Endothelial cell (in vitro differentiated cells): ENCODE measurements at regions not wholly inside any gene's neighbourhood (a gene's known extent, or its start where the extent isn't known, plus 50 kb on each side); places are given as distances from the start of the nearest gene placed in this dataset.

Source experiments
- DNase-seq: peaks from one replicate; pipeline ENCODE4 v3.0.0; 2021; ENCODE audit warnings: low spot score
- H3K27ac Mint-ChIP-seq: one replicate; pipeline ENCODE4 v1.8.0; 2021; ENCODE audit warnings: mixed read lengths, inconsistent platforms; ENCODE audit not compliant: unreplicated experiment
- H3K27me3 Mint-ChIP-seq: one replicate; pipeline ENCODE4 v1.8.0; 2021; ENCODE audit warnings: mild to moderate bottlenecking, moderate library complexity, mixed read lengths, inconsistent platforms; ENCODE audit not compliant: unreplicated experiment
- H3K36me3 Mint-ChIP-seq: one replicate; pipeline ENCODE4 v1.8.0; 2021; ENCODE audit warnings: mild to moderate bottlenecking, low read depth, mixed read lengths, inconsistent platforms; ENCODE audit not compliant: unreplicated experiment
- H3K4me1 Mint-ChIP-seq: one replicate; pipeline ENCODE4 v1.8.0; 2021; ENCODE audit warnings: mild to moderate bottlenecking, mixed read lengths, inconsistent platforms; ENCODE audit not compliant: unreplicated experiment
- H3K4me3 Mint-ChIP-seq: one replicate; pipeline ENCODE4 v1.8.0; 2021; ENCODE audit warnings: mild to moderate bottlenecking, mixed read lengths, inconsistent platforms; ENCODE audit not compliant: unreplicated experiment
- H3K9me3 Mint-ChIP-seq: one replicate; pipeline ENCODE4 v1.8.0; 2021; ENCODE audit warnings: mixed read lengths, inconsistent platforms; ENCODE audit not compliant: unreplicated experiment
- TF ChIP-seq, protein P1 (sequence below): fragments of 200-600 bp; sonication (generic); IDR thresholded peaks from one replicate; pipeline ENCODE4 v1.5.0; 2021; ENCODE audit warnings: antibody characterized with exemption; ENCODE audit not compliant: unreplicated experiment

DNA sequence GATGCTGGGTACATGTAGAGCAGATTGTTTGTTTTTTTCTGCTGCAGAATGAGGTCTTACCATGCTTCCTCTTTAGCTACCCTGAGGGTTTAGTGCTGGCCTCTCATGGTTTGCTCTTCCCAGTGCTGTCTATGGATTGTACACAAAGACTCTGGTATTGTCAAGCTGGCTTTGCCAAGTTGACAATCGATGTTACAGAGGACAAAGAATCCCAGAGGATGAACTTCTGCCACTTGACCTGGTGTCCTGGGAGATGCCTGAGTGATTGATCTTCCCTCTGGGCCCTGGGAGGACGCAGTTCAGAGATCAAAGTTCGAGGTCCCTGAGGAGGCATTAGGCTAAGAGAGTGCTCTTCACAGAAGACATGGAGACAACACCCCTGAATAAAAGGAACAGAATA lies 865.4 kb downstream of the CCSER2 start:
- Mint-ChIP-seq H3K4me3 (no peak overlapping the region), H3K4me1 (no peaks in the 10 kb centered on the region), H3K36me3 (peaks cover 3% of the 10 kb centered on the region), H3K27ac (no peak overlapping the region), H3K27me3 (peaks cover 3% of the 10 kb centered on the region), H3K9me3 (peaks cover 11% of the 10 kb centered on the region)
- DNase-seq: no peak
- TF ChIP-seq, protein P1, sequence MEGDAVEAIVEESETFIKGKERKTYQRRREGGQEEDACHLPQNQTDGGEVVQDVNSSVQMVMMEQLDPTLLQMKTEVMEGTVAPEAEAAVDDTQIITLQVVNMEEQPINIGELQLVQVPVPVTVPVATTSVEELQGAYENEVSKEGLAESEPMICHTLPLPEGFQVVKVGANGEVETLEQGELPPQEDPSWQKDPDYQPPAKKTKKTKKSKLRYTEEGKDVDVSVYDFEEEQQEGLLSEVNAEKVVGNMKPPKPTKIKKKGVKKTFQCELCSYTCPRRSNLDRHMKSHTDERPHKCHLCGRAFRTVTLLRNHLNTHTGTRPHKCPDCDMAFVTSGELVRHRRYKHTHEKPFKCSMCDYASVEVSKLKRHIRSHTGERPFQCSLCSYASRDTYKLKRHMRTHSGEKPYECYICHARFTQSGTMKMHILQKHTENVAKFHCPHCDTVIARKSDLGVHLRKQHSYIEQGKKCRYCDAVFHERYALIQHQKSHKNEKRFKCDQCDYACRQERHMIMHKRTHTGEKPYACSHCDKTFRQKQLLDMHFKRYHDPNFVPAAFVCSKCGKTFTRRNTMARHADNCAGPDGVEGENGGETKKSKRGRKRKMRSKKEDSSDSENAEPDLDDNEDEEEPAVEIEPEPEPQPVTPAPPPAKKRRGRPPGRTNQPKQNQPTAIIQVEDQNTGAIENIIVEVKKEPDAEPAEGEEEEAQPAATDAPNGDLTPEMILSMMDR: no peak

DNA sequence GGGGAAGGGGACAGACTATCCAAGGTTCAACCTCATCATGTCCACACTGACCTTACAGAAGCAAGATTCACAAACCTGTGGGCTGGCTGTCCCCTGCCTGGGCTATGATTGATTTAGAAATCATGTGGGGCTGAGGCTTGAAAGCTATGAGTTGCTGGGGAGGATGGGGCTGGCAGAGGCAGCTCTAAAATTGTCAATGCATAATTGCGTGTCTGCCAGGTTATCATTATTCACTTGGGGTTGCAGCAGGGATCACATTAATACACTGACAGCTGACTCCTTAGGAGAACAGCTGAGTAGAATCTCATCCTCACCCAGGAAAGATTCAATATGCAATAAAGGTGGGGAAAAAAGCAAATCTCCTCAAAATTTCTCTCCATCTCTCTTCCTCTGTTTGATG lies 866.3 kb downstream of the CCSER2 start:
- peaks cover 11% of the 10 kb centered on the region for H3K9me3 Mint-ChIP-seq
- DNase-seq: no peak
- H3K36me3 Mint-ChIP-seq: no peaks in the 10 kb centered on the region
- H3K4me3 Mint-ChIP-seq: no peak overlapping the region
- TF ChIP-seq, protein P1: no peak
- H3K27ac Mint-ChIP-seq: no peak overlapping the region
- no peaks in the 10 kb centered on the region for H3K4me1 Mint-ChIP-seq
- H3K27me3 Mint-ChIP-seq: peaks cover 4% of the 10 kb centered on the region

DNA sequence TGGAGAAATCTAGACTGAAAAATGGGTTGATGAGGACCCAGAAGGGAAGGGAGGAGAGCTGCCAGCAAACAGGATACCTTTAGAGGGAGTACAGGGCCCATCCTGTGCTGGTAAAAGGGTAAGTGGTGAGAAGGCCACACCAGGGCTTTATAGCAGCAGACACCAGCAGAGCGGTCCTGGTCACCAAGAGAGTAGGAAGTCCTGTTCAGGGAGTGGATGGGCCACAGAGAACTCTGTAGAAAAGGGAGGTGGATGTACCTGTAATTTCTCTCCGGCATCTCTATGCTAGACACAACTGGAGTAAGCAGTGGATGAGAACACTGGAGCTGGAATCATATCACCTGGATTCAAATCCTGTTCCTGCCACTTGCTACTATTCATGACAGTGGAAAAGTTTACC lies 867.2 kb downstream of the CCSER2 start:
- Mint-ChIP-seq H3K4me3 (no peak overlapping the region), H3K27me3 (peaks cover 4% of the 10 kb centered on the region), H3K9me3 (peaks cover 11% of the 10 kb centered on the region), H3K27ac (no peak overlapping the region), H3K4me1 (no peaks in the 10 kb centered on the region), H3K36me3 (no peaks in the 10 kb centered on the region)
- no peak for DNase-seq
- TF ChIP-seq, protein P1: no peak

DNA sequence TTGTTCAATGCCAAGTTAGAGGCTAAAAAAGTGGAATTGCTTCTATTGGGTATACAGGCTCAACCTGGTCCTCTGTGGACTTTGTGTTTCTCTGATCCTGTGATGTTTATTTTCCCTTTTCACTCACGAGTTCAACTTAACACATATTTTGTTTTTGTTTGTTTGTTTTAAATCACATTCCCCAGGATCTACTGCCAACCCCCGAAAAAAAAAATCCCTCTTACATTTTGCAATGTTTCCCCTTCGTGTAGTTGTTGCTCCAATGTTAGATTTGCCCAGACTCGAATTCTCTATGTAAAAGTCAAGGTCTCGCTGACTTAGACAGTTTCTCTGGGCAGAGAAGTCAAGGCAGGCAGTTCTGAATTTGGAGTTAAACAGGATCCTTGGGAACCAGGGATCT lies 876.4 kb downstream of the CCSER2 start:
- Mint-ChIP-seq H3K27ac (no peak overlapping the region), H3K36me3 (no peaks in the 10 kb centered on the region), H3K9me3 (peaks cover 6% of the 10 kb centered on the region), H3K4me3 (no peak overlapping the region), H3K27me3 (peaks cover 3% of the 10 kb centered on the region), H3K4me1 (no peaks in the 10 kb centered on the region)
- TF ChIP-seq, protein P1: no peak
- DNase-seq: no peak

DNA sequence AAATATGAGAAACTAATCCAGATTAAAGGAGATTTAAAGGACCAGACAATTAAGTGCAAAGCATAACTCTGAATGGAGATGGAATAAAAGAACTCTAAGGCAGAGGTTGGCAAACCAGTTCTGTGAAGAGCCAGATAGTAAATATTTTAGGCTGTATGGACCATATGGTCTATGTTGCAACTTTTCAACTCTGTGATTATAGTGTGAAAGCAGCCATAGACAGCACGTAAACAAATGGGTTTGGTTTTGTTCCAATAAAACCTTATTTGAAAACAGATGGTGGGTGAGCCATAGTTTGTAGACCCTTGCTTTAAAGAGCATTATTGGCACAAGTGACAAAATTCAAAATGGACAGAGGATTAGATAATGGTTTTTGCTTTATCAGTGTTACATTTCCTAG lies 884.1 kb downstream of the CCSER2 start:
- TF ChIP-seq, protein P1: no peak
- H3K27me3 Mint-ChIP-seq: peaks cover 4% of the 10 kb centered on the region
- no peaks in the 10 kb centered on the region for H3K4me1 Mint-ChIP-seq
- no peak overlapping the region for H3K4me3 Mint-ChIP-seq
- H3K36me3 Mint-ChIP-seq: no peaks in the 10 kb centered on the region
- no peak overlapping the region for H3K27ac Mint-ChIP-seq
- H3K9me3 Mint-ChIP-seq: peaks cover under 1% of the 10 kb centered on the region
- no peak for DNase-seq
